ENCODE measurements at regions not wholly inside any gene's neighbourhood (a gene's known extent, or its start where the extent isn't known, plus 50 kb on each side); places are given as distances from the start of the nearest gene placed in this dataset.

- no peak for TF ChIP-seq POLR2A (IDR thresholded peaks at IDR 0.05; ENCODE audit: low read depth)
- no peaks in the 10 kb centered on the region for H3K9me3 ChIP-seq
- no peak for DNase-seq (ENCODE audit: extremely low spot score)
- no peak overlapping the region for H3K4me3 ChIP-seq
- peaks cover 0 to 11% (median 9%) of the 10 kb centered on the region in 4 donors for H3K4me1 ChIP-seq
- no peaks in the 10 kb centered on the region for H3K36me3 ChIP-seq
- 67% methylated on average over 1 of the region's 1 CpG for WGBS
- intact Hi-C loops (cut with DNase I), result loop anchor here (5.0 kb wide), 1 partner anchor 1293 kb away; the partner anchor contains the start of gene HOXA7
- peaks cover 0 to 100% (median 91%) of the 10 kb centered on the region in 4 donors for H3K27me3 ChIP-seq
- no peak overlapping the region for H3K27ac ChIP-seq (replicated peaks in 1 of 4)
Observed at GRCh38 chr7:25864511-25864910, 287.5 kb upstream of the NFE2L3 start.

- no peak for DNase-seq (ENCODE audit: extremely low spot score)
- TF ChIP-seq POLR2AphosphoS5 (IDR thresholded peaks at IDR 0.05) (no peak), POLR2A (IDR thresholded peaks at IDR 0.05; ENCODE audit: low read depth) (no peak), CTCF (IDR thresholded peaks at IDR 0.05) (no peak), EP300 (IDR thresholded peaks at IDR 0.05) (no peak)
- H3K4me3 ChIP-seq, result no peak overlapping the region
- intact Hi-C loops (cut with DNase I), result loop anchor here (5.0 kb wide), 1 partner anchor 1292 kb away; the partner anchor contains the start of gene HOXA7
- WGBS, result 48% methylated on average over 3 of the region's 3 CpGs
- H3K36me3 ChIP-seq, result no peaks in the 10 kb centered on the region
- H3K9me3 ChIP-seq, result no peaks in the 10 kb centered on the region
- H3K27ac ChIP-seq (replicated peaks in 1 of 4), result no peak overlapping the region
- H3K4me1 ChIP-seq, result peaks cover 0 to 11% (median 9%) of the 10 kb centered on the region in 4 donors
- peaks cover 0 to 100% (median 91%) of the 10 kb centered on the region in 4 donors for H3K27me3 ChIP-seq
Observed at GRCh38 chr7:25864943-25865751, 286.9 kb upstream of the NFE2L3 start.

GRCh38 chr7:25868509-25868908 lies 283.5 kb upstream of the NFE2L3 start:
- no peak for DNase-seq (ENCODE audit: extremely low spot score)
- H3K36me3 ChIP-seq, result no peaks in the 10 kb centered on the region
- intact Hi-C loops (cut with DNase I), result no loop called here
- no peaks in the 10 kb centered on the region for H3K9me3 ChIP-seq
- no peak overlapping the region for H3K4me3 ChIP-seq
- no peak overlapping the region for H3K27ac ChIP-seq (replicated peaks in 1 of 4)
- TF ChIP-seq CTCF (IDR thresholded peaks at IDR 0.05), result no peak
- TF ChIP-seq POLR2AphosphoS5 (IDR thresholded peaks at IDR 0.05), result no peak
- TF ChIP-seq EP300 (IDR thresholded peaks at IDR 0.05), result no peak
- no peak for TF ChIP-seq POLR2A (IDR thresholded peaks at IDR 0.05; ENCODE audit: low read depth)
- peaks cover 0 to 100% (median 58%) of the 10 kb centered on the region in 4 donors for H3K27me3 ChIP-seq
- 89% methylated on average over 1 of the region's 1 CpG for WGBS
- no peaks in the 10 kb centered on the region for H3K4me1 ChIP-seq

DNA sequence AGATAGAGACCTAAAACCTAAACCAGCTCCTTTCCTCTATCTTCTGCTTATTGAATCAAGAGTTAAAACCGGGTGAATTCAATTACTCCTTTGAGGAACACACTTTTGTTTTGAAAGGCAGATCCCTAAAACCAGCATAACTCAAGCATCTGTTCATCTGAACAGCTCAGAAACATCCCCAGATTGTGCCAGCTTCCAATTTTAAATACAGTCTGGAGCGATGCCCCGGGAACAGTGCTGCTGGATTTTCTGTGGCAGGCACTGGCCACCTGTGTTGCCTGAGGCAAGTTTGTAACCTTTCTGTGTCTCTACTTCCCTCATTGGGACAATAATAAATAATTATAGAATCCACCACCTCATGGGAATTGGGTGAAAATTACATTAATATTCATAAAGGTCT lies 281.4 kb upstream of the NFE2L3 start:
- intact Hi-C loops (cut with DNase I), result no loop called here
- Histone ChIP-seq H3K27me3 (peaks cover 0 to 100% (median 48%) of the 10 kb centered on the region in 4 donors), H3K9me3 (no peaks in the 10 kb centered on the region), H3K4me3 (no peak overlapping the region), H3K36me3 (no peaks in the 10 kb centered on the region), H3K27ac (replicated peaks in 1 of 4) (no peak overlapping the region), H3K4me1 (no peaks in the 10 kb centered on the region)
- no peak for DNase-seq (ENCODE audit: extremely low spot score)
- no peak for TF ChIP-seq CTCF (IDR thresholded peaks at IDR 0.05)
- no peak for TF ChIP-seq POLR2A (IDR thresholded peaks at IDR 0.05; ENCODE audit: low read depth)
- no peak for TF ChIP-seq EP300 (IDR thresholded peaks at IDR 0.05)
- no peak for TF ChIP-seq POLR2AphosphoS5 (IDR thresholded peaks at IDR 0.05)
- 77% methylated on average over 3 of the region's 3 CpGs for WGBS

GRCh38 chr7:25876092-25876491 lies 275.9 kb upstream of the NFE2L3 start:
- WGBS, result 90% methylated on average over 3 of the region's 3 CpGs
- H3K9me3 ChIP-seq, result no peaks in the 10 kb centered on the region
- H3K27me3 ChIP-seq, result peaks cover 0 to 81% (median 8%) of the 10 kb centered on the region in 4 donors
- H3K36me3 ChIP-seq, result no peaks in the 10 kb centered on the region
- intact Hi-C loops (cut with DNase I), result no loop called here
- no peaks in the 10 kb centered on the region for H3K4me1 ChIP-seq
- TF ChIP-seq POLR2A (IDR thresholded peaks at IDR 0.05; ENCODE audit: low read depth), result no peak
- no peak for TF ChIP-seq EP300 (IDR thresholded peaks at IDR 0.05)
- TF ChIP-seq CTCF (IDR thresholded peaks at IDR 0.05), result no peak
- TF ChIP-seq POLR2AphosphoS5 (IDR thresholded peaks at IDR 0.05), result no peak
- no peak for DNase-seq (ENCODE audit: extremely low spot score)
- H3K27ac ChIP-seq (replicated peaks in 1 of 4), result no peak overlapping the region
- no peak overlapping the region for H3K4me3 ChIP-seq
